Tibial artery (tissue), 4 donors: ENCODE measurements at regions not wholly inside any gene's neighbourhood (a gene's known extent, or its start where the extent isn't known, plus 50 kb on each side); places are given as distances from the start of the nearest gene placed in this dataset.
"Not testable (repeated sequence)": the region's sequence is repeated elsewhere in the genome, so short reads cannot be mapped to it uniquely, and the experiment has no call there.

Experiments
- DNase-seq, 2 donors: peaks; one replicate each; pipeline ENCODE4 v3.0.0-alpha.2; 2019
- H3K27ac ChIP-seq, 2 donors: fragments of 200-600 bp; sonication (generic) in 1 of 2; 1 replicate in 1 of 2; 2 replicates in 1 of 2; pipeline ENCODE4 v1.5.1; 2018 to 2019; ENCODE audit warnings: mild to moderate bottlenecking in 1 of 2
- H3K27me3 ChIP-seq, 2 donors: fragments of 200-600 bp; sonication (generic) in 1 of 2; one replicate each; pipeline versions ENCODE4 v1.5.1 to v1.6.0; 2016 to 2019
- H3K36me3 ChIP-seq, 3 donors: fragments of 200-600 bp; sonication (generic) in 2 of 3; one replicate each; pipeline ENCODE4 v1.5.1; 2016 to 2019; ENCODE audit warnings: mild to moderate bottlenecking in 2 of 3
- H3K4me1 ChIP-seq, 4 donors: fragments of 200-600 bp; sonication (generic) in 2 of 4; 1 replicate in 3 of 4; 2 replicates in 1 of 4; pipeline ENCODE4 v1.5.1; 2016 to 2019
- H3K4me3 ChIP-seq, 2 donors: fragments of 200-600 bp; sonication (generic) in 1 of 2; 1 replicate in 1 of 2; 2 replicates in 1 of 2; pipeline ENCODE4 v1.5.1; 2018 to 2019; ENCODE audit warnings: mild to moderate bottlenecking in 2 of 2
- H3K9me3 ChIP-seq, 3 donors: fragments of 200-600 bp; sonication (generic) in 1 of 3; one replicate each; pipeline ENCODE4 v1.5.1; 2016 to 2019
- CTCF ChIP-seq, 2 experiments: fragments of 200-600 bp in 1 of 2; fragments of 450-650 bp in 1 of 2; IDR thresholded peaks; one replicate each; pipeline ENCODE4 v1.5.1; 2017 to 2019; ENCODE audit warnings: antibody characterized with exemption in 2 of 2, mild to moderate bottlenecking in 1 of 2, moderate library complexity in 1 of 2
- intact Hi-C: fragments of 100-400 bp; cut with DNase I; formaldehyde crosslinking; loops from one replicate; pipeline ENCODE4 v1.15.0; 2023; ENCODE audit warnings: low total_unique reads

DNA sequence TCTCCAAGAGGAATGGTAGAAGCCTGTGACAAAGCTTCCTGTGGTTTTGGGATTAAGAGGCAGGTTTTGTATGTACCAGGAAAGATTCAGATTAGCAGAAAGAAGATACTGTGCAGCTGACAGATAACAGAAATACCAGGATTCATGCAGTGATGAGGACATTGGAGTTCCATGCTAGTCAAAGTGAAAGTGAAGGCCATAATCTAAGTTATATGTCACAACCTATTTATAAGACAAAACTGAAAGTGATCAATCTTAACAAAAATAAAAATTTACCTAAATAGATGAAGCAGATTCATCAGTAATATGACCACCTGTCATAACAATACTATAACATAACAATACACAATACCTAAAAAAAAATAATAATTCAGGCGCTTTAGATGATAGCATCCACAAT is 1305.2 kb upstream of the PCDH9 start:
- H3K9me3 ChIP-seq = no peaks in the 10 kb centered on the region

DNA sequence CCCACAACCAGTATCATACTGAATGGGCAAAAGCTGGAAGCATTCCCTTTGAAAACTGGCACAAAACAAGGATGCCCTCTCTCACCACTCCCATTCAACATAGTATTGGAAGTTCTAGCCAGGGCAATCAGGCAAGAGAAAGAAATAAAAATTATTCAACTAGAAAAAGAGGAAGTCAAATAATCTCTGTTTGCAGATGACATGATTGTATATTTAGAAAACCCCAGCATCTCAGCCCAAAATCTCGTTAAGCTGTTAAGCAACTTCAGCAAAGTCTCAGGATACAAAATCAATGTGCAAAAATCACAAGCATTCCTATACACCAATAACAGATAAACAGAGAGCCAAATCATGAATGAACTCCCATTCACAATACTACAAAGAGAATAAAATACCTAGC is 1297.0 kb upstream of the PCDH9 start:
- H3K9me3 ChIP-seq = peaks cover 0 to 12% (median 0%) of the 10 kb centered on the region in 3 donors
- H3K27me3 ChIP-seq, H3K36me3 ChIP-seq, H3K27ac ChIP-seq, H3K4me3 ChIP-seq, DNase-seq, intact Hi-C loops, H3K4me1 ChIP-seq: not testable (repeated sequence)

More for the DNA sequence above, 1305.2 kb upstream of the PCDH9 start:
- DNase-seq = no peak
- Histone ChIP-seq H3K4me1 (no peaks in the 10 kb centered on the region), H3K36me3 (no peaks in the 10 kb centered on the region), H3K4me3 (no peak overlapping the region), H3K27ac (no peak overlapping the region), H3K27me3 (no peaks in the 10 kb centered on the region)
- TF ChIP-seq CTCF (IDR thresholded peaks at IDR 0.05) = no peak
- intact Hi-C loops = no loop called here

DNA sequence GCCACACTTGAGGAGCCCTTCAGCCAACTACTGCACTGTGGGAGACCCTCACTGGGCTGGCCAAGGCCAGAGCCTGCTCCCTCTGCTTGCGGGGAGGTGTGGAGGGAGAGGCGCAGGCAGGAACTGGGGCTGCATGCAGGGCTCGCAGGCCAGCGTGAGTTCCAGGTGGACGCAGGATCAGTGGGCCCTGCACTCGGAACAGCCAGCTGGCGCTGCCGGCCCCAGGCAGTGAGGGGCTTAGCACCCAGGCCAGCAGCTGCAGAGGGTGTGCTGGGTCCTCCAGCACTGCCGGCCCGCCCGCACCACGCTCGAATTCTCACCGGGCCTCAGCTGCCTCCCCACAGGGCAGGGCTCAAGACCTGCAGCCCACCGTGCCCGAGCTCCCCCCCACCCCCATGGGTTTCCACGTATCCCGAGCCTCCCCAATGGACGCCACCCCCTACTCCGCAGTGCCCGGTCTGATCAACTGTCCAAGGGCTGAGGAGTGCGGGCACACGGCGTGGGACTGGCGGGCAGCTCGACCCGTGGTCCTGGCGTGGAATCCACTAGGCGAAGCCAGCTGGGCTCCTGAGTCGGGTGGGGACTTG is 1293.8 kb upstream of the PCDH9 start:
- H3K4me1 ChIP-seq = no peaks in the 10 kb centered on the region
- no peak for DNase-seq
- H3K27ac ChIP-seq = no peak overlapping the region
- no peak for TF ChIP-seq CTCF (IDR thresholded peaks at IDR 0.05)
- H3K4me3 ChIP-seq = no peak overlapping the region
- intact Hi-C loops = no loop called here
- H3K27me3 ChIP-seq = no peaks in the 10 kb centered on the region
- H3K36me3 ChIP-seq = no peaks in the 10 kb centered on the region
- H3K9me3 ChIP-seq = peaks cover 0 to 12% (median 0%) of the 10 kb centered on the region in 3 donors

DNA sequence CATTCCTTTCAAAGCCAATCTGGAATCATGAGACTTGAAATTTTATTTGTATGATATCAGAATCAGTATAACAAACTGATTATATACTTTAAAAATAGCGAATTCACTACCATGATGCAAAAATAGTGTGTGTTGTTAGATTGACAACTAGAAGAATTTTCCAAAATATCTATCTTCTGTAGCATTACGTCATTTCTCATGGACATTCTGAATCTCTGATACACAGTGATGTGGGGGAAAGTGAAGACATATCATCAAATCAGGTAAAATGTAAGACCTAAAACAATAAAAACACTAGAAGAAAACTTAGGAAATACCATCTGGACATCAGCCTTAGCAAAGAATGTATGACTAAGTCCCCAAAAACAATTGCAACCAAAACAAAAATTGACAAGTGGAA is 1292.0 kb upstream of the PCDH9 start:
- H3K27me3 ChIP-seq = no peaks in the 10 kb centered on the region
- H3K4me1 ChIP-seq = no peaks in the 10 kb centered on the region
- peaks cover 0 to 12% (median 0%) of the 10 kb centered on the region in 3 donors for H3K9me3 ChIP-seq
- no peak overlapping the region for H3K27ac ChIP-seq
- no peak for DNase-seq
- no peak for TF ChIP-seq CTCF (IDR thresholded peaks at IDR 0.05)
- intact Hi-C loops = no loop called here
- no peaks in the 10 kb centered on the region for H3K36me3 ChIP-seq
- H3K4me3 ChIP-seq = no peak overlapping the region

DNA sequence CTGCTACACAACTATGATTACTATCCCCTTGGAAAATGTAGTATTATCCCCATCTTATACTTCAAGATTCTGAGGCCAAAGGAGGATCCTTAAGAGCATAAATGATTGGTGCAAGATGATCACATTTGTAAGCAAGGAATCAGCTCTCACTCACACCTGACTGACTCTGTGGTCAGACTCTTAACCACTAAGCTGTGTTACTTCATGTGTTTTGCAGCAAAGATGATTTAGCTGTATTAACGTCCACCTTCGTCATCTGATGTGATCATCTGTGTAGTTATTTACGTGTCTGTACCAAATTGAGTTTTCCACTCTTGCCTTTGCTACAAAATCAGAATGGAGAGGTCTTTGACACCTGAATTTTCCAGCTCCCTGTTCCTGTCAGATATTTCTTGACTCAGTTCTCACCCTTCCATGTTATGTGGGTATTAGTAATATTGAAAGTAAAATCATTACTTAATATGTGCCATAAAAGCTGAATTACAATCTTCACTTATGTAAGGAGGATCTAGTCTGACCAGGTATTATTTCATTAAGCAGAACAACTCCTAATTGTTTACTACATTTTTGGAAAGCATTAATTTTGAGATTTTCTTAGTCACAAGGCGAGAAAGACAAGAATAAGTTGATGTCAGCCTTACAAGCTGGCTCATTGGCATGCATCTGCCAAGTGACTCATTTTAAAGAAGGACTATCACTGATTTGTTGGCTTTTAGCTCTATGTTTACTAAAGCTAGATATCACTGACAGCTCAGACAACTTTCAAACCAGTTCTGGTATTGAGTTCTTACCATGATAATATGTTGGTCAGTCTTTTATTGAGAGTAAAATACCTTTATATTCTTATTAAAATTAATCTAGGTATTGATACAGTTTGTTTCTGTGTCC is 1279.8 kb upstream of the PCDH9 start:
- Histone ChIP-seq H3K4me1 (no peaks in the 10 kb centered on the region), H3K36me3 (no peaks in the 10 kb centered on the region), H3K9me3 (no peaks in the 10 kb centered on the region), H3K27ac (no peak overlapping the region), H3K27me3 (no peaks in the 10 kb centered on the region), H3K4me3 (no peak overlapping the region)
- intact Hi-C loops = no loop called here
- TF ChIP-seq CTCF (IDR thresholded peaks at IDR 0.05) = no peak
- no peak for DNase-seq

DNA sequence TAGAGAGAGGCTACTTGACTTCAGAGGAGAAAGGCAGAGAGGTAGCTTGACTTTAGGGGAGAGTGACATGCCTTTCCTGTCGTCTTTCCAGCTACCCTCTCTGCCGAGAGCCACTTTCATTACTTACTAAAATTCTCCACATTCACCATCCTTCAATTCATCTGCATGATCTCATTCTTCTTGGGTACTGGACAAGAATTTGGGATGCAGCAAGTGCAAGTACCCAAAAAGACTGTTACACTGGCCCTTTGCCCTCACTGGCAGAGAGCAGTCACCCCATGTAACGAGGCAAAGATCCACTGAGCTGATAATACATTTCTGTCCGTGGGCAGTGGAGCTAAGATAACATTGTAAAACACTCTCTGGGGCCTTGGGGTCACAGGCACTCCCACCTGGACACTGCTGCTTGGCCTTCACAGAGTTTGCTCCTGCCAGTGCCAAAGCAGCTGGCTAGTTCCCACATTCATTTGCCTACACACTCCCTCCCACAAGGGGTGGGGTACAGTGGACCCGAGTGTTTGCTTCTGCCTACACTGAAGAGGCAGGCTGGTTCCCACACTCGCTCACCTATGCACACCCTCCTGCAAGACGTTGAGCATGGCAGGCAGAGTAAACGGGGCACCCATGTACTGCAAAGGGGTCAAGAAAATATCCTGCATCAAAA is 1276.9 kb upstream of the PCDH9 start:
- no peaks in the 10 kb centered on the region for H3K36me3 ChIP-seq
- no peaks in the 10 kb centered on the region for H3K4me1 ChIP-seq
- H3K4me3 ChIP-seq = no peak overlapping the region
- intact Hi-C loops = no loop called here
- no peaks in the 10 kb centered on the region for H3K27me3 ChIP-seq
- H3K9me3 ChIP-seq = no peaks in the 10 kb centered on the region
- no peak for TF ChIP-seq CTCF (IDR thresholded peaks at IDR 0.05)
- DNase-seq = no peak
- no peak overlapping the region for H3K27ac ChIP-seq
